Stomach smooth muscle (tissue), 2 donors: ENCODE measurements at regions not wholly inside any gene's neighbourhood (a gene's known extent, or its start where the extent isn't known, plus 50 kb on each side); places are given as distances from the start of the nearest gene placed in this dataset.

ENCODE experiments used
- H3K27ac ChIP-seq: one replicate; pipeline ENCODE4 v1.7.0; 2013; ENCODE audit warnings: mild to moderate bottlenecking, low read length, inconsistent platforms
- H3K27me3 ChIP-seq, 2 donors: one replicate each; pipeline ENCODE4 v1.7.0; 2013; ENCODE audit warnings: low read length in 2 of 2; ENCODE audit not compliant: insufficient read depth in 2 of 2, control insufficient read depth in 1 of 2
- H3K36me3 ChIP-seq, 2 donors: one replicate each; pipeline ENCODE4 v1.7.0; 2013; ENCODE audit warnings: low read length in 2 of 2; ENCODE audit not compliant: control insufficient read depth in 2 of 2, insufficient read depth in 2 of 2
- H3K4me1 ChIP-seq: one replicate; pipeline ENCODE4 v1.7.0; 2013; ENCODE audit warnings: low read length; ENCODE audit not compliant: control insufficient read depth, insufficient read depth
- H3K4me3 ChIP-seq, 2 donors: one replicate each; pipeline ENCODE4 v1.7.0; 2013; ENCODE audit warnings: low read length in 2 of 2
- H3K9ac ChIP-seq, 2 donors: one replicate each; pipeline ENCODE4 v1.7.0; 2013; ENCODE audit warnings: low read length in 2 of 2, mild to moderate bottlenecking in 1 of 2
- H3K9me3 ChIP-seq, 2 donors: one replicate each; pipeline ENCODE4 v1.7.0; 2013; ENCODE audit warnings: low read length in 2 of 2; ENCODE audit not compliant: control insufficient read depth in 2 of 2
- donor health status: healthy.
- donor health status: Pancreatic carcinoma.

- no peaks in the 10 kb centered on the region for H3K4me1 ChIP-seq
- no peaks in the 10 kb centered on the region for H3K9me3 ChIP-seq
- H3K9ac ChIP-seq: no peak overlapping the region
- no peak overlapping the region for H3K27ac ChIP-seq
- no peaks in the 10 kb centered on the region for H3K27me3 ChIP-seq
- H3K36me3 ChIP-seq: no peaks in the 10 kb centered on the region
- H3K4me3 ChIP-seq: no peak overlapping the region
Observed at GRCh38 chr15:72838311-72838731, 54.8 kb upstream of the ADPGK start.

- Histone ChIP-seq H3K4me3 (no peak overlapping the region), H3K27me3 (no peaks in the 10 kb centered on the region), H3K27ac (no peak overlapping the region), H3K36me3 (no peaks in the 10 kb centered on the region), H3K9ac (no peak overlapping the region), H3K4me1 (no peaks in the 10 kb centered on the region), H3K9me3 (no peaks in the 10 kb centered on the region)
Observed at GRCh38 chr15:72836676-72837330, 53.2 kb upstream of the ADPGK start.

DNA sequence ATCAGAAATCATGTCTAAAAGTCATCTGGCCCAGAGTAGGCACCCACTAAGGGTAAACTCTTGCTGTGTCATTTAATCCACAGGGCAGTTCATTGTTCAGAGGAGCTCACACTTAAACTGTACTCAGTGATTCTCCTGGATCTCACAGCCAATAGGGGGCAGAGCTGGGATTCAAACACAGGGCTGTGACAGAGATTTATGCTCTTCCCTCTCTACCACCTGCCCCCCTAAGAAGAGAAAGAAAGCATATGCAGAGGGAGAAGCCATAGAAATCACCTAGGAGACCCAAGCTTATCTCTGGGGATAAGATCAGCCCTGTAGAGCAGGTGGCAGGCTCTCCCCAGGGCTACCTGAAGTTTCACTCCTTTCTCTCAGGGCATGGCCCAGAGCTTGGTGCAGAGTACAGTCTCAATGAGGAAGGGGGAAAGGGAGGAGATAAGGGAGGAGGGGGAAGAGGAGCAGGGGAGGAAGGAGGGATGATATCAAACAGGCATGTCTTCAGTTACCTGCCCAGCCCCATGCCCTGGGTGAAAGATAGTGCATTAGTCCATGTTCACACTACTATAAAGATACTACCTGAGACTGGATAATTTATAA lies 51.8 kb upstream of the ADPGK start:
- H3K36me3 ChIP-seq: no peaks in the 10 kb centered on the region
- no peak overlapping the region for H3K9ac ChIP-seq
- H3K4me1 ChIP-seq: no peaks in the 10 kb centered on the region
- H3K27ac ChIP-seq: no peak overlapping the region
- H3K27me3 ChIP-seq: no peaks in the 10 kb centered on the region
- no peak overlapping the region for H3K4me3 ChIP-seq
- H3K9me3 ChIP-seq: no peaks in the 10 kb centered on the region

- no peaks in the 10 kb centered on the region for H3K36me3 ChIP-seq
- no peaks in the 10 kb centered on the region for H3K9me3 ChIP-seq
- H3K4me3 ChIP-seq: no peak overlapping the region
- H3K27ac ChIP-seq: no peak overlapping the region
- no peaks in the 10 kb centered on the region for H3K4me1 ChIP-seq
- no peak overlapping the region for H3K9ac ChIP-seq
- H3K27me3 ChIP-seq: no peaks in the 10 kb centered on the region
Observed at GRCh38 chr15:72833561-72833960, 50.0 kb upstream of the ADPGK start.
